ENCODE measurements at regions not wholly inside any gene's neighbourhood (a gene's known extent, or its start where the extent isn't known, plus 50 kb on each side); places are given as distances from the start of the nearest gene placed in this dataset.
"Not testable (repeated sequence)": the region's sequence is repeated elsewhere in the genome, so short reads cannot be mapped to it uniquely, and the experiment has no call there.

- Histone ChIP-seq H3K36me3 (ENCODE audit: insufficient read depth, low read length) (no peaks in the 10 kb centered on the region), H3K4me2 (ENCODE audit: low read length) (no peak overlapping the region), H3K9me3 (ENCODE audit: low read length) (no peaks in the 10 kb centered on the region), H4K20me1 (ENCODE audit: insufficient read depth, low read length) (no peaks in the 10 kb centered on the region), H3K9me2 (ENCODE audit: insufficient read depth, low read length) (no peaks in the 10 kb centered on the region), H2AFZ (ENCODE audit: low read length) (no peak overlapping the region), H3K4me3 (ENCODE audit: low read depth, low read length, poor library complexity, severe bottlenecking) (no peak overlapping the region), H3K79me2 (ENCODE audit: insufficient read depth, low read depth, low read length) (no peaks in the 10 kb centered on the region), H3K27ac (ENCODE audit: low read depth, low read length, poor library complexity, severe bottlenecking) (no peak overlapping the region), H3K4me1 (ENCODE audit: insufficient read depth, low read length, poor library complexity, severe bottlenecking) (no peaks in the 10 kb centered on the region)
- DNase-seq (ENCODE audit: low spot score): no peak
- ChIA-PET CTCF (ENCODE audit: unreplicated experiment) (no interaction called here), POLR2A (interaction anchor here (0.5 to 1.4 kb wide), 4 partner anchors 9 to 59 kb away, joined by 3 to 9 read pairs (median 4); no protein-coding TSS in a partner anchor)
- BruUV-seq (replicated peaks): no TSS peak
- TF ChIP-seq CTCF (conservative IDR thresholded peaks at IDR 0.05; ENCODE audit: low read length): no peak
- no peak for TF ChIP-seq EZH2phosphoT487 (IDR thresholded peaks at IDR 0.05; ENCODE audit: borderline replicate concordance, low read depth, low read length)
- intact Hi-C loops (cut with micrococcal nuclease; ENCODE audit: unreplicated experiment): no loop called here
Observed at GRCh38 chr2:195548198-195548940, 108.7 kb upstream of the SLC39A10 start.

- H3K4me2 ChIP-seq (ENCODE audit: low read length); H2AFZ ChIP-seq (ENCODE audit: low read length); H3K9me2 ChIP-seq (ENCODE audit: insufficient read depth, low read length); H3K4me3 ChIP-seq (ENCODE audit: low read depth, low read length, poor library complexity, severe bottlenecking); intact Hi-C loops (cut with micrococcal nuclease; ENCODE audit: unreplicated experiment); H3K36me3 ChIP-seq (ENCODE audit: insufficient read depth, low read length); BruUV-seq (replicated peaks); H3K27ac ChIP-seq (ENCODE audit: low read depth, low read length, poor library complexity, severe bottlenecking); H3K4me1 ChIP-seq (ENCODE audit: insufficient read depth, low read length, poor library complexity, severe bottlenecking); H4K20me1 ChIP-seq (ENCODE audit: insufficient read depth, low read length); H3K79me2 ChIP-seq (ENCODE audit: insufficient read depth, low read depth, low read length); DNase-seq (ENCODE audit: low spot score); H3K9me3 ChIP-seq (ENCODE audit: low read length); CTCF ChIA-PET (ENCODE audit: unreplicated experiment): not testable (repeated sequence)
- POLR2A ChIA-PET: interaction anchor here (0.8 to 1.4 kb wide), 5 partner anchors 10 to 14 kb away, joined by 3 to 9 read pairs (median 4); no protein-coding TSS in a partner anchor
Observed at GRCh38 chr2:195547268-195547840, 109.7 kb upstream of the SLC39A10 start.

GRCh38 chr2:195545811-195546210 lies 111.2 kb upstream of the SLC39A10 start:
- intact Hi-C loops (cut with micrococcal nuclease; ENCODE audit: unreplicated experiment): no loop called here
- no peak for TF ChIP-seq CTCF (conservative IDR thresholded peaks at IDR 0.05; ENCODE audit: low read length)
- Histone ChIP-seq H2AFZ (ENCODE audit: low read length) (no peak overlapping the region), H3K79me2 (ENCODE audit: insufficient read depth, low read depth, low read length) (no peaks in the 10 kb centered on the region), H3K9me3 (ENCODE audit: low read length) (no peaks in the 10 kb centered on the region), H3K4me1 (ENCODE audit: insufficient read depth, low read length, poor library complexity, severe bottlenecking) (no peaks in the 10 kb centered on the region), H3K4me2 (ENCODE audit: low read length) (no peak overlapping the region), H3K4me3 (ENCODE audit: low read depth, low read length, poor library complexity, severe bottlenecking) (no peak overlapping the region), H3K27ac (ENCODE audit: low read depth, low read length, poor library complexity, severe bottlenecking) (no peak overlapping the region), H4K20me1 (ENCODE audit: insufficient read depth, low read length) (no peaks in the 10 kb centered on the region), H3K9me2 (ENCODE audit: insufficient read depth, low read length) (no peaks in the 10 kb centered on the region), H3K36me3 (ENCODE audit: insufficient read depth, low read length) (no peaks in the 10 kb centered on the region)
- no peak for DNase-seq (ENCODE audit: low spot score)
- ChIA-PET POLR2A (interaction anchor here (0.6 kb wide), 1 partner anchor 508 kb away, joined by 3 read pairs; no protein-coding TSS in a partner anchor), CTCF (ENCODE audit: unreplicated experiment) (no interaction called here)
- BruUV-seq (replicated peaks): no TSS peak
